ENCODE measurements at regions not wholly inside any gene's neighbourhood (a gene's known extent, or its start where the extent isn't known, plus 50 kb on each side); places are given as distances from the start of the nearest gene placed in this dataset.

- Histone ChIP-seq H3K4me1 (ENCODE audit: control insufficient read depth in 1 of 2, insufficient read depth in 2 of 2, low read depth in 1 of 2, low read length in 1 of 2) (no peaks in the 10 kb centered on the region), H3F3A (replicated peaks; ENCODE audit: insufficient read depth) (no peaks in the 10 kb centered on the region), H3K27ac (ENCODE audit: low read depth in 2 of 2, low read length in 1 of 2) (no peak overlapping the region), H4K20me1 (ENCODE audit: insufficient read depth) (no peaks in the 10 kb centered on the region), H3K9ac (no peak overlapping the region), H2AFZ (ENCODE audit: low read depth) (no peak overlapping the region), H3K9me2 (no peaks in the 10 kb centered on the region), H3K9me3 (no peaks in the 10 kb centered on the region), H3K36me3 (replicated peaks in 1 of 2; ENCODE audit: control insufficient read depth in 1 of 2, insufficient read depth in 2 of 2, low read length in 1 of 2) (no peaks in the 10 kb centered on the region), H3K79me2 (ENCODE audit: insufficient read depth) (no peaks in the 10 kb centered on the region), H3K27me3 (ENCODE audit: insufficient read depth) (no peaks in the 10 kb centered on the region), H3K4me2 (no peak overlapping the region), H3K4me3 (ENCODE audit: low read depth in 2 of 2, low read length in 1 of 2) (no peak overlapping the region)
- WGBS (ENCODE audit: low lambda C conversion rate): 8% methylated on average over 1 of the region's 1 CpG
- no peak for TF ChIP-seq NFIC (IDR thresholded peaks at IDR 0.05; ENCODE audit: borderline replicate concordance)
- TF ChIP-seq JUND (IDR thresholded peaks at IDR 0.05): no peak
- TF ChIP-seq TCF12 (IDR thresholded peaks at IDR 0.05): no peak
- no peak for TF ChIP-seq SMC3 (IDR thresholded peaks at IDR 0.05; ENCODE audit: low read depth, low read length)
- TF ChIP-seq RXRA (IDR thresholded peaks at IDR 0.05; ENCODE audit: borderline replicate concordance, low read depth): no peak
- TF ChIP-seq YY1 (IDR thresholded peaks at IDR 0.05; ENCODE audit: low read depth): no peak
- no peak for TF ChIP-seq GATA2 (CRISPR knock-in tag; IDR thresholded peaks at IDR 0.05)
- TF ChIP-seq ELF1 (IDR thresholded peaks at IDR 0.05): no peak
- no peak for TF ChIP-seq MXI1 (IDR thresholded peaks at IDR 0.05; ENCODE audit: low read depth, low read length)
- TF ChIP-seq IRF3 (IDR thresholded peaks at IDR 0.05; ENCODE audit: low read depth, low read length): no peak
- TF ChIP-seq MAX (IDR thresholded peaks at IDR 0.05; ENCODE audit: low read depth): no peak
- TF ChIP-seq PBX3 (IDR thresholded peaks at IDR 0.05): no peak
- no peak for TF ChIP-seq RAD21 (IDR thresholded peaks at IDR 0.05; ENCODE audit: low read length)
- no peak for TF ChIP-seq CTCF (IDR thresholded peaks at IDR 0.05)
- TF ChIP-seq RCOR1 (IDR thresholded peaks at IDR 0.05; ENCODE audit: low read length): no peak
- TF ChIP-seq MEF2A (IDR thresholded peaks at IDR 0.05; ENCODE audit: borderline replicate concordance, low read depth): no peak
- no peak for TF ChIP-seq GABPA (IDR thresholded peaks at IDR 0.05; ENCODE audit: low read depth)
- no peak for TF ChIP-seq USF2 (IDR thresholded peaks at IDR 0.05; ENCODE audit: borderline replicate concordance, low read depth, low read length)
- ChIA-PET POLR2A (no interaction called here), CTCF (no interaction called here)
- no peak for DNase-seq
Measured at GRCh38 chr3:163582967-163583366, 1495.3 kb downstream of the SI start.

Measured in SK-N-SH (cell line).